Endothelial cell of umbilical vein (primary cell): ENCODE measurements at regions not wholly inside any gene's neighbourhood (a gene's known extent, or its start where the extent isn't known, plus 50 kb on each side); places are given as distances from the start of the nearest gene placed in this dataset.

Experiments
- CTCF ChIP-seq, 2 donors: IDR thresholded peaks; 1 replicate in 1 of 2; 2 replicates in 1 of 2; pipeline ENCODE4 v1.5.1; 2011; ENCODE audit warnings: low read length in 2 of 2, mild to moderate bottlenecking in 2 of 2, moderate library complexity in 2 of 2, control low read depth in 1 of 2, inconsistent platforms in 1 of 2, low read depth in 1 of 2; ENCODE audit not compliant: insufficient read depth in 1 of 2; ENCODE audit errors: extremely low read depth in 1 of 2
- EZH2 ChIP-seq: IDR thresholded peaks from 2 replicates; pipeline ENCODE4 v1.6.1; 2012; ENCODE audit warnings: borderline replicate concordance, low read depth, mild to moderate bottlenecking, moderate library complexity, low read length, inconsistent platforms; ENCODE audit not compliant: severe bottlenecking
- GATA2 ChIP-seq: IDR thresholded peaks from 2 replicates; pipeline ENCODE4 v1.7.0; 2011; ENCODE audit warnings: low read depth, mild to moderate bottlenecking, moderate library complexity, mixed read lengths, low read length; ENCODE audit not compliant: insufficient read length, insufficient read depth
- MYC ChIP-seq: IDR thresholded peaks from one replicate; pipeline ENCODE4 v1.6.1; 2011; ENCODE audit warnings: mild to moderate bottlenecking, low read depth, low read length
- POLR2A ChIP-seq: IDR thresholded peaks from 2 replicates; pipeline ENCODE4 v1.6.1; 2012; ENCODE audit warnings: low read depth, mild to moderate bottlenecking, control low read depth, low read length
- POLR2AphosphoS5 ChIP-seq: IDR thresholded peaks from 2 replicates; pipeline ENCODE4 v1.6.1; 2012; ENCODE audit warnings: low read depth, mild to moderate bottlenecking, control low read depth, low read length, moderate library complexity; ENCODE audit not compliant: insufficient read depth

- no peak for TF ChIP-seq CTCF (IDR thresholded peaks at IDR 0.05; ENCODE audit: extremely low read depth in 1 of 2, insufficient read depth in 1 of 2, low read depth in 1 of 2, low read length in 2 of 2)
- TF ChIP-seq POLR2A = no peak
- no peak for TF ChIP-seq GATA2
- TF ChIP-seq POLR2AphosphoS5 = no peak
- no peak for TF ChIP-seq EZH2
- no peak for TF ChIP-seq MYC
These were observed 187.8 kb downstream of the SNX19 start for GRCh38 chr11:130728185-130729180.
